Caco-2 (cell line): ENCODE measurements at regions not wholly inside any gene's neighbourhood (a gene's known extent, or its start where the extent isn't known, plus 50 kb on each side); places are given as distances from the start of the nearest gene placed in this dataset.

Experiments
- BruUV-seq: library from RNA; stranded (reverse); fragments of 400-500 nt; replicated peaks from 2 replicates; lab custom pipeline; 2021; lab: Mats Ljungman, UMichigan
- CTCF ChIA-PET: fragments of 300-600 bp; sonication (Branson Sonifier 250); formaldehyde crosslinking; loops from one replicate; lab custom pipeline; 2022; ENCODE audit warnings: antibody characterized with exemption; lab: Charles Lee
- POLR2A ChIA-PET: fragments of 300-600 bp; sonication (Branson Sonifier 250); formaldehyde crosslinking; loops from one replicate; lab custom pipeline; 2022; ENCODE audit warnings: antibody characterized with exemption; lab: Charles Lee
- DNase-seq, 2 experiments: peaks; one replicate each; pipeline versions ENCODE4 v3.0.0 to v3.0.0-alpha.2; 2020 to 2022
- H3K27me3 ChIP-seq: replicated peaks from 2 replicates; pipeline ENCODE4 v1.6.0; 2011; ENCODE audit warnings: low read length; ENCODE audit not compliant: control insufficient read depth, insufficient read depth
- H3K36me3 ChIP-seq: 2 replicates; pipeline ENCODE4 v1.5.1; 2011; ENCODE audit warnings: low read length; ENCODE audit not compliant: control insufficient read depth, insufficient read depth
- H3K4me1 ChIP-seq: fragments of 250-450 bp; sonication (Bioruptor Pico); 2 replicates; pipeline ENCODE4 v1.5.1; 2020; ENCODE audit warnings: mild to moderate bottlenecking
- H3K4me3 ChIP-seq: 2 replicates; pipeline ENCODE4 v1.5.1; 2011; ENCODE audit warnings: low read depth, mild to moderate bottlenecking, control low read depth, low read length
- H3K9me3 ChIP-seq: fragments of 250-450 bp; sonication (Bioruptor Pico); 2 replicates; pipeline ENCODE4 v1.5.1; 2020; ENCODE audit warnings: mild to moderate bottlenecking, moderate library complexity
- H3K27ac Mint-ChIP-seq: one replicate; pipeline ENCODE4 v1.8.0; 2022; ENCODE audit warnings: mixed read lengths; ENCODE audit not compliant: unreplicated experiment
- H3K27me3 Mint-ChIP-seq: one replicate; pipeline ENCODE4 v1.8.0; 2022; ENCODE audit warnings: mixed read lengths; ENCODE audit not compliant: insufficient read depth, unreplicated experiment
- H3K36me3 Mint-ChIP-seq: one replicate; pipeline ENCODE4 v1.8.0; 2022; ENCODE audit warnings: mild to moderate bottlenecking, mixed read lengths; ENCODE audit not compliant: insufficient read depth, unreplicated experiment
- H3K4me1 Mint-ChIP-seq: one replicate; pipeline ENCODE4 v1.8.0; 2022; ENCODE audit warnings: low read depth, mixed read lengths; ENCODE audit not compliant: unreplicated experiment
- H3K4me3 Mint-ChIP-seq: one replicate; pipeline ENCODE4 v1.8.0; 2022; ENCODE audit warnings: mild to moderate bottlenecking, moderate library complexity, mixed read lengths; ENCODE audit not compliant: unreplicated experiment
- H3K9me3 Mint-ChIP-seq: one replicate; pipeline ENCODE4 v1.8.0; 2022; ENCODE audit warnings: mixed read lengths; ENCODE audit not compliant: unreplicated experiment
- CTCF ChIP-seq, 2 experiments: fragments of 200-600 bp in 1 of 2; IDR thresholded peaks; 1 replicate in 1 of 2; 2 replicates in 1 of 2; pipeline versions ENCODE4 v1.5.1 to v1.8.0; 2011 to 2022; ENCODE audit warnings: antibody characterized with exemption in 1 of 2, control low read depth in 1 of 2, inconsistent platforms in 1 of 2, low read depth in 1 of 2, low read length in 1 of 2, mild to moderate bottlenecking in 1 of 2, moderate library complexity in 1 of 2; ENCODE audit not compliant: insufficient read depth in 1 of 2, severe bottlenecking in 1 of 2, unreplicated experiment in 1 of 2
- intact Hi-C: fragments of 100-400 bp; cut with micrococcal nuclease; formaldehyde crosslinking; loops from one replicate; pipeline ENCODE4 v1.10.0; 2022; ENCODE audit not compliant: unreplicated experiment

DNA sequence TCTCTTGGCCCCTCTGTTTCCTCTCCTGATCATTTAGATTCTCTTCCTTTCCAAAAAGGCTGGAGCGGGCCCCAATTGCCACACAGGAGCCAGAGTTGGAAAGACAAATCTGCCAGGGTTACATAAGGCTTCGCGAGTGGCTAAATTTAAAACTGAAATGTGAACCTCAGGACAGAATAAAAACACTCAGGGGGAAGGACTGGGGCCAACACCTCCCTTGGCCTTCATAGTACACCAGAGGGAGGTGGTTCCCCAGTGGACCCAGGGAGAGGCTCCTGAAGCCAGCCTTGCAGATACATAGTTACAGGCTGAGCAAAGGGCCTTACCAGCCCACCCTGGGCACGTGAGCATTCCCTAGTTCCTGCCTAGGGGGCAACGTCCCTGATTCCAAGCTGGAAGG lies 150.1 kb downstream of the MN1 start:
- Histone ChIP-seq H3K36me3 (no peaks in the 10 kb centered on the region), H3K4me1 (peaks cover 40% of the 10 kb centered on the region), H3K9me3 (no peaks in the 10 kb centered on the region), H3K4me3 (no peak overlapping the region), H3K27me3 (no peaks in the 10 kb centered on the region)
- no peak for TF ChIP-seq CTCF (IDR thresholded peaks at IDR 0.05; ENCODE audit: insufficient read depth in 1 of 2, low read depth in 1 of 2, low read length in 1 of 2, severe bottlenecking in 1 of 2, unreplicated experiment in 1 of 2)
- peaks cover 28% of the 10 kb centered on the region for H3K9me3 Mint-ChIP-seq
- no peak overlapping the region for H3K4me3 Mint-ChIP-seq
- POLR2A ChIA-PET = no interaction called here
- peaks cover 32% of the 10 kb centered on the region for H3K4me1 Mint-ChIP-seq
- no peak for DNase-seq
- intact Hi-C loops = no loop called here
- no peaks in the 10 kb centered on the region for H3K27me3 Mint-ChIP-seq
- no TSS peak for BruUV-seq
- CTCF ChIA-PET = no interaction called here
- no peak overlapping the region for H3K27ac Mint-ChIP-seq
- peaks cover 11% of the 10 kb centered on the region for H3K36me3 Mint-ChIP-seq

DNA sequence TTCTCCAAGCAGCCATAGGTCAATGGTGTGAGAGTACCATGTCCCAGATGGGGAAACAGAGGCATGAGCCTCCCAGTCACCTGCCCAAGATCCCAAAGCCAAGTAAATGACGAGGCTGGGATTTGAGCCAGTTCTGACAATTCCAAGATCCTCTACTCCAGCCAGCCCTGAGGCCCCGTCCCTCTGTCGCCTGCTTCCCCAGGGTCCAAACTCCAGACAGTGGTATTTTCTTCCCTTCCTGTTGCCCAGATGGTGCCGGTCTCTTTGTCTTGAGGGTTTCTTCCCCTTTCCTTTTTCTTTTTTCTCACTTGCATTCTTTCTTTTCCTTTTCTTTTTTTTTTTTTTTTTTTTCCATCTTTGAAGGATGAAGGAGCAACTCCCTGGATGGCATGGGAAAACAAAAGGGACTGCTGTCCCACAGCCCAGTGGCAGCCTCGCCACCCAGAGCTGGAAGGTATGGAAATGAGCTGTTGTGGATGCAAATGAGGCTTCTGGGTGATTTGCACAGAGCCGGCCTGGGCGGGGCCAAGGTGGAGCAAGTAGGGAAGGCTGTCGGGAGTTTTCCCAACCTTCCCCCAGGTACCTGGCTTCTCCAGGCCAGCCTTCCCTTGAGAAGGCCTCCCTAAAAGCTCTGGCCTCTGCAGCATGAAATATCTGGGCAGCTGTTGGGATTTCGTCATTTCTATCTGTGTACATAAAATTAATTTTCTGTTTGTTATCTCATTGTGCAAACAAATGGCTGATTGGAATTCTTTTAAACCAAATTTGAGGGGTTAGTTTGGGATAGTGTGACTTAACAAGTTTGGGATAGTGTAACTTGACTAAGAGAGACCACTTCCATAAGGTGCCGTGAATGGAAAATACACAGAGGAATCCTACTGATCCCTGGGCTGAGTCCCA lies 146.8 kb downstream of the MN1 start:
- no peaks in the 10 kb centered on the region for H3K27me3 Mint-ChIP-seq
- H3K4me1 Mint-ChIP-seq = peaks cover 12% of the 10 kb centered on the region
- no peak for TF ChIP-seq CTCF (IDR thresholded peaks at IDR 0.05; ENCODE audit: insufficient read depth in 1 of 2, low read depth in 1 of 2, low read length in 1 of 2, severe bottlenecking in 1 of 2, unreplicated experiment in 1 of 2)
- intact Hi-C loops = no loop called here
- H3K36me3 Mint-ChIP-seq = peaks cover 7% of the 10 kb centered on the region
- peak; percentile 78 to 82 for DNase-seq
- H3K4me1 ChIP-seq = peaks cover 14% of the 10 kb centered on the region
- no peaks in the 10 kb centered on the region for H3K27me3 ChIP-seq
- BruUV-seq = TSS peak; percentile 86
- POLR2A ChIA-PET = no interaction called here
- CTCF ChIA-PET = interaction anchor here (0.5 to 0.7 kb wide), 2 partner anchors 16 to 1100 kb away, joined by 3 to 4 read pairs; no protein-coding TSS in a partner anchor
- H3K9me3 Mint-ChIP-seq = peaks cover 17% of the 10 kb centered on the region
- peak overlapping the region; percentile 26 for H3K4me3 Mint-ChIP-seq
- H3K27ac Mint-ChIP-seq = peak overlapping the region; percentile 51
- no peaks in the 10 kb centered on the region for H3K9me3 ChIP-seq
- no peak overlapping the region; the same call in 1 of the 2 replicates for H3K4me3 ChIP-seq
- no peaks in the 10 kb centered on the region for H3K36me3 ChIP-seq

- ChIA-PET POLR2A (no interaction called here), CTCF (no interaction called here)
- H3K4me1 ChIP-seq = peaks cover 14% of the 10 kb centered on the region
- H3K9me3 ChIP-seq = no peaks in the 10 kb centered on the region
- no peaks in the 10 kb centered on the region for H3K36me3 ChIP-seq
- Mint-ChIP-seq H3K4me1 (peaks cover 12% of the 10 kb centered on the region), H3K27me3 (no peaks in the 10 kb centered on the region), H3K9me3 (peaks cover 15% of the 10 kb centered on the region), H3K27ac (no peak overlapping the region), H3K36me3 (peaks cover 7% of the 10 kb centered on the region), H3K4me3 (no peak overlapping the region)
- no peak for DNase-seq
- no peak for TF ChIP-seq CTCF (IDR thresholded peaks at IDR 0.05; ENCODE audit: insufficient read depth in 1 of 2, low read depth in 1 of 2, low read length in 1 of 2, severe bottlenecking in 1 of 2, unreplicated experiment in 1 of 2)
- H3K4me3 ChIP-seq = no peak overlapping the region
- no TSS peak for BruUV-seq
- intact Hi-C loops = no loop called here
- H3K27me3 ChIP-seq = no peaks in the 10 kb centered on the region
Observed at GRCh38 chr22:27655582-27656185, 145.9 kb downstream of the MN1 start.
